SK-N-SH treated with all-trans-retinoic acid at 6 μM for 48 hours (cell line): ENCODE measurements at regions not wholly inside any gene's neighbourhood (a gene's known extent, or its start where the extent isn't known, plus 50 kb on each side); places are given as distances from the start of the nearest gene placed in this dataset.

Source experiments
- ARNTL ChIP-seq: fragments of 450-650 bp; formaldehyde crosslinking; IDR thresholded peaks from 2 replicates; pipeline ENCODE4 v1.5.0; 2020; ENCODE audit warnings: low read depth, mild to moderate bottlenecking, moderate library complexity, borderline replicate concordance
- BACH2 ChIP-seq: fragments of 250-450 bp; sonication (Bioruptor Pico); IDR thresholded peaks from 2 replicates; pipeline ENCODE4 v1.9.0; 2021; ENCODE audit warnings: mild to moderate bottlenecking, borderline replicate concordance
- CREB5 ChIP-seq: fragments of 250-450 bp; sonication (Bioruptor Pico); IDR thresholded peaks from 2 replicates; pipeline ENCODE4 v1.5.1; 2020; ENCODE audit warnings: low read depth, mild to moderate bottlenecking, moderate library complexity
- CSRNP3 ChIP-seq: fragments of 250-450 bp; sonication (Bioruptor Pico); IDR thresholded peaks from 2 replicates; pipeline ENCODE4 v1.5.1; 2021; ENCODE audit warnings: mild to moderate bottlenecking, moderate library complexity
- ISL1 ChIP-seq: fragments of 250-450 bp; sonication (Bioruptor Pico); IDR thresholded peaks from 2 replicates; pipeline ENCODE4 v2.1.2; 2022; ENCODE audit warnings: mild to moderate bottlenecking, moderate library complexity
- OSR1 ChIP-seq: fragments of 250-450 bp; sonication (Bioruptor Pico); IDR thresholded peaks from 2 replicates; pipeline ENCODE4 v1.8.0; 2022; ENCODE audit warnings: moderate library complexity, mild to moderate bottlenecking, inconsistent platforms
- PATZ1 ChIP-seq: fragments of 250-450 bp; sonication (Bioruptor Pico); IDR thresholded peaks from 2 replicates; pipeline ENCODE4 v1.8.0; 2020; ENCODE audit warnings: mild to moderate bottlenecking, moderate library complexity, borderline replicate concordance
- POU6F1 ChIP-seq: fragments of 250-450 bp; sonication (Bioruptor Pico); IDR thresholded peaks from 2 replicates; pipeline ENCODE4 v1.8.0; 2021; ENCODE audit warnings: low read depth, mild to moderate bottlenecking, moderate library complexity, borderline replicate concordance
- PPARA ChIP-seq: fragments of 250-450 bp; sonication (Bioruptor Pico); IDR thresholded peaks from 2 replicates; pipeline ENCODE4 v1.5.0; 2020; ENCODE audit warnings: mild to moderate bottlenecking, borderline replicate concordance
- TCF4 ChIP-seq: fragments of 250-450 bp; sonication (Bioruptor Pico); IDR thresholded peaks from 2 replicates; pipeline ENCODE4 v1.8.0; 2021; ENCODE audit warnings: mild to moderate bottlenecking, moderate library complexity, borderline replicate concordance
- TOX ChIP-seq: fragments of 250-450 bp; sonication (Bioruptor Pico); IDR thresholded peaks from 2 replicates; pipeline ENCODE4 v1.8.0; 2021; ENCODE audit warnings: mild to moderate bottlenecking, moderate library complexity, borderline replicate concordance
- TSHZ2 ChIP-seq: fragments of 250-450 bp; sonication (Bioruptor Pico); IDR thresholded peaks from 2 replicates; pipeline ENCODE4 v1.5.0; 2020; ENCODE audit warnings: mild to moderate bottlenecking, moderate library complexity
- ZFP30 ChIP-seq: fragments of 450-650 bp; formaldehyde crosslinking; IDR thresholded peaks from 2 replicates; pipeline ENCODE4 v1.5.0; 2022; ENCODE audit warnings: mild to moderate bottlenecking, moderate library complexity

GRCh38 chr11:30653606-30654005 is 67.5 kb upstream of the MPPED2 start:
- TF ChIP-seq PATZ1 (no peak), TOX (CRISPR knock-in tag) (no peak), POU6F1 (CRISPR knock-in tag) (no peak), ISL1 (CRISPR knock-in tag) (no peak), TCF4 (CRISPR knock-in tag) (no peak), ARNTL (CRISPR knock-in tag) (no peak), BACH2 (CRISPR knock-in tag) (no peak), ZFP30 (CRISPR knock-in tag) (no peak), OSR1 (no peak), TSHZ2 (CRISPR knock-in tag) (no peak), PPARA (no peak), CSRNP3 (CRISPR knock-in tag) (no peak), CREB5 (CRISPR knock-in tag) (no peak)
